HEK293 (cell line): ENCODE measurements at regions not wholly inside any gene's neighbourhood (a gene's known extent, or its start where the extent isn't known, plus 50 kb on each side); places are given as distances from the start of the nearest gene placed in this dataset.

Experiments
- PRDM10 ChIP-seq: fragments of 450-650 bp; formaldehyde crosslinking; IDR thresholded peaks from 2 replicates; pipeline ENCODE4 v1.5.1; 2016; ENCODE audit warnings: missing biosample characterization, missing genetic modification characterization
- REST ChIP-seq: fragments of 450-650 bp; formaldehyde crosslinking; IDR thresholded peaks from 2 replicates; pipeline ENCODE4 v1.5.1; 2016; ENCODE audit warnings: missing biosample characterization, missing genetic modification characterization
- SALL2 ChIP-seq: fragments of 450-650 bp; formaldehyde crosslinking; IDR thresholded peaks from 2 replicates; pipeline ENCODE4 v1.5.0; 2017; ENCODE audit warnings: missing biosample characterization, mild to moderate bottlenecking, missing genetic modification characterization, borderline replicate concordance
- ZNF664 ChIP-seq: fragments of 450-650 bp; formaldehyde crosslinking; IDR thresholded peaks from 2 replicates; pipeline ENCODE4 v1.5.1; 2016; ENCODE audit warnings: missing biosample characterization, missing genetic modification characterization

GRCh38 chr2:166700079-166700478, 188.2 kb upstream of the XIRP2 start:
- TF ChIP-seq PRDM10 (tag by site-specific recombination) (no peak), REST (no peak), SALL2 (no peak), ZNF664 (tag by site-specific recombination) (no peak)
